Muscle of arm (tissue), 1 donor: ENCODE measurements at regions not wholly inside any gene's neighbourhood (a gene's known extent, or its start where the extent isn't known, plus 50 kb on each side); places are given as distances from the start of the nearest gene placed in this dataset.

Experiments
- DNase-seq: peaks from one replicate; pipeline ENCODE4 v3.0.0-alpha.2; 2013

DNA sequence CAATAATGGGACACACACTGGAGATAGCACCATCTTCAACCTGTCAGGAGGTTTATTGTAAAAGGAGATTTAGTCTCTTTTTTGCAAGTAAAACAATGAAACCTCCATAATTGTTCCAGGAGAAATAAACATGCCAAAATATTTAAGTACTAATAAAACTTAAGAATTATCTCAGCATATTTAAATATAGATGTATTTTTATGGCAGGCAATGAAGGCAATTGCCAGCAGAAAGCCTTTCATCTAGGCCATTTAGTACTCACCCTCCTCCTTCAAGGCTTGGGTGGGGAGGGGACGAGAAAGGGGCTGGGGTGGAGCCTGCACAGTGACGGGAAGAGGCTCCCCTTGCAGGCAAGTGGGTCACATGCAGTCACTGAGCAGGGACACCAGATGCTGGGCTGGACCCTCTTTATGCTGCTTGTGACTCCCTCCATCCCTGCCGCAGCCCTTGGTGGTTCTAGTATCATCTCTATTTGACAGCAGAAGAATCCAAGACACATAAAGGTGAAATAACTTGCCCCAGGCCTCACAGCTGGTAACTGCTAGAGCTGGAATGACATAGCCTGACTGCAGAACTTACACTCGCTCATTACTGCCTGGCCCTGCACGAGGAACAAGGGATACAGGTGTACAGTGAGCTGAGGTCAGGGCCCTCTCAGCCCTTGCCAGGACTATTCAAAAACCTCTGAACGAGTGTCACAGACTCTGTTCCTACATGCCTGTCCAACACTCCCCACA is 449.5 kb upstream of the ZMIZ1 start:
- no peak for DNase-seq

DNA sequence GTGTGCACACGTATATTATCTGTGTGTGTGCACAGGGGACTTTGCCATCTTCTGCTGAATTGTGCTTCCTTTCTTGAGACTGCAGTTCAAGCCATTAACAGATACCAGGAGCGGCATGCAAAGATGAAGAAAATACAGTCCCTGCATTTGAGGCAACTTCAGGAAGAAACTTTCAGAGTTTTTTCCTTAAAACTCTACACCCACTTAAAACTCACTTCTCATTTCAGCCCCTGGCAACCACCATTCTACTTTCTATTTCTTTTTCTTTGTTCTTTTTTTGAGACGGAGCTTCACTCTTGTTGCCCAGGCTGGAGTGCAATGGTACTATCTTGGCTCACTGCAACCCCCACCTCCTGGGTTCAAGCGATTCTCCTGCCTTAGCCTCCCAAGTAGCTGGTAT is 448.9 kb upstream of the ZMIZ1 start:
- DNase-seq, result no peak

DNA sequence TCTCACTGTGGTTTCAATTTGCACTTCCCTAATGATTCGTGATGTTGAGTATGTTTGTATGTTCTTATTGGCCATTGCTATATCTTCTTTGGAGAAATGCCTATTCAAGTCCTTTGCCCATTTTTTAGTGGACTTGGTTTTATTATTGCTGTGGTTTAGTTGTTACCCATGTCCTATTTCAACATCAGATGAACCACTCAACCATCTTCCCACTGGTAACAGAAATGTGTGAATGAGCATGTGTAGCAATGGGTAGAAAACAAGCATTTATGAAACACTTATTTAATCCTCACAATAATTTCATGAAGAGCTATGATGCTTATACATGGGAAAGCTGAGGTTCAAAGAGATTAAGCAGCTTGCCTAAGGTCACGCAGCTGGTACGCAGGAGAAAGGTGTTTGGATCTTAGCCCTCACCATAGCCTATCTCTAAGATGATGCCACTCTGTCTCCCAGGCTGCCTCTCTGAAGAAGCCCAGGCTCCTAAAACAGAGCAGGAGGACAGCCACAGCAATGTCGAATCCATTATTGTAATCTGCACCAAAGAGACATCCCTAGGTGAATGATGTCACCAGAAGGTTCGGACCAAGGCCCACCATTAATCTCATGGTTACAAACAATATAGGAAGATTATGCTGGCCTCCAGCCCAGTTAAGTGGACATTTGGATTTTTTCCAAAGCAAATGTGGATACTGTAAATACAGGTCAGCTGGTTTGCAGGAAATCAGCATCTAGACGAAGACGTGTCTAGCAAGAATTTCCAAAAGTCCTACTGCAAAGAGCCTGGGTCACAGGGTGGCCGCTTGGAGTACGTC is 447.6 kb upstream of the ZMIZ1 start:
- no peak for DNase-seq

DNA sequence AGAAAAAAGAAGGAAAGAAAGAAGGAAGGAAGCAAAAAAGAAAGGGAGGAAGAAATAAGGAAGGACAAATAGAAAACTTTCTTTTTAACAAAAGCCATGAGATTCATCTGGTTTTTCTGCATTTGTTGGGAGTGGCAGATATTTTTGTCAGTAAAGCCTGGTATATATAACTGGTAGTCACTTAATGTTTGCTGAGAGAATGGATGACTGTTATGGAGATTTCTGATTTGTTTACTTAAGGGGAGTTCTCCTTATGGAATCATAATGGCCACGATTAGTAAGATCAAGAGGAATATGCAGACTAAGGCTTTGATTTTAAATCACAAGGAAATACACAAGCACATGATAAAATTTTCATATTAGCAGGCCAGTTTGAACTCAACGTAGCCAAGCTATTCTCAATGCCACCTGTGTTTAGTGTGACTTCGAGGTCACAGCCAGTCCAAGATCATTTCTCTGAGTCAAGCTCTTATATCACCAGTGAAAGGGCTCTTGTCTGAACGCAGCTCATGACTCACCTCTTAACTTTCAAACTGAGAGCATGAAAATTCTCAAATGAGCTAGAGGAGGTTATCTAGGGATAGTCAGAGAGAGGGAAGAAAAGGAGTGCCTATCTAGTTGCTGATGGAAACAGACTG is 445.1 kb upstream of the ZMIZ1 start:
- no peak for DNase-seq

DNA sequence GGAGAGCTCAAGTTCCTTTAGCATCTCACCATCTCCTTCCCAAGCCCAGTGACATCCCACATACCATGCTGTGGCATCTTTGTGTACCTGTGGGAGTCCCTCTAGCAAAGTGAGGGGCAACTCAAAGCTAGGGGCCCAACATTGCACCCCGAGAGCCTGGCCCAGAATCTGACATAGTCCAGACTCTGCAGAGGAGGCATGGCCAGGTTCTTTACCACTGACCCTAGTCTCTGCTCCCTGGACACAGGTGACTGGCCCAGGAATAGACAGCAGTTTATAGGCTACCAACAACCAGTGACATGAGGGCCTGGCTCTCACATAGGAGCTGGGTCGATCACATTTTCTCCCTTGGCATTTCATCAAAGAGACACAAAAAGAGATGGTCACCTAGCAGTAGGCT is 444.0 kb upstream of the ZMIZ1 start:
- DNase-seq, result no peak

DNA sequence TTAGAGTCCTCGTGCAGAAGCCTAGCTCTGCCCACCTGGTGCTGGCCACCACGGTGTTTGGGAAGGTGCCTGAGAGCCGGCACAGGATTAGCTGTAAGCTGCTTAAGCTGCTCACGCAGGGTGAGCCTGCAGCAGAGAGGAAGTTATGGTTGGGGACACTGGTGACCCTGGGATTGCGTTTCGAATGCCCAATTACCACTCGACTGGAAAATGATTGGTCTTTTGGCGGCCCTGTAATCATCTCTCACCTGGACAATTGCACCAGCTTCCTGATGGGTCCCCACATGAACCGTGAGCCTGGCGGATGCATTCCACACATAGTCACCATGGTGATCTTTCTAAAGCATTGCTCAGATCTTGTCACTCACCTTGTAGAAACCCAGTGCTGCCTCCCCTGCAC is 442.3 kb upstream of the ZMIZ1 start:
- DNase-seq, result no peak

DNA sequence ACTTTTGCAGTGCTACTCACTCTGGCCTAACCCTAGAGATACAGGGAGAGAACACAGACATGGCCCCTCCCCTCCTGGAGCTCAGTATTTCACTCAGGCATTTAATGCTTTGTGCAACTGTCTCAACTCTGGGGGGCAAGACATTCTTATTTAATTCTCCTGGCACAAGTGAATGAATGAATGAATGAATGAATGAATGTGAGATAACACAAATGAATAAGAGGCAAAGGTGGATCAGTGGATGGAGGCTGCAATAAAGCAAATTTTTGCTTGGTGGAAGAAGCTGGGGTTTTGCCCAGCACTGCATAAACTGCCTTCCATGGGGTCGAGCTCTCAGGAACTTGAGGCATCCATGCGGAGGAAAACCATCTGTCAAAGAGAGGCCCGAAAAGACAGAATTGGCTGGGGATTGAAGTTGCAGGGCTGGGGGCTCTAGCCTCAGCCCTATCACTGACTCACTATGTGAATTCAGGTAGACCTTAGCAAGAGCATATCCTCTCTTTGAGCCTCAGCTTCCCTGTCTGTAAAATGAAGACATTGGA is 441.4 kb upstream of the ZMIZ1 start:
- no peak for DNase-seq

DNA sequence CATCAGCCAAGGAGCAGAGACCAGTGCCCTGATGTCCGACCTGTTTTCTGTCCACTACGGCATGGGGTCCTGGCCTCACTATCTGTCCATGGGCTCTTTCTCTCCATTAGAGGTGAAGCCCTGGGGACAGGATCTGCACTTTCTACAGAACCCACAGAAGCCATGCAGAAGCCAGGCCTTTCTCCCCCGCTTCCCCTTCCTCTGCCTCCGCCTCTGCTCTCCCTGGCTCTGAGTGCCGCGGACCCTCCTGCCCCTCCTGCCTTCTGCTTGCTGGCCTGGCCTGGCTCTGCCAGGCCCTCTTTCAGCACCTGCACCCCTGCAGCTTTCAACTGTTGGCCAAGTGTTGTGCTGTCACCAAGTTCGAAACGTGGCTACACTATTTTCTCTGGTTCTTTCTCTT is 439.8 kb upstream of the ZMIZ1 start:
- no peak for DNase-seq

DNA sequence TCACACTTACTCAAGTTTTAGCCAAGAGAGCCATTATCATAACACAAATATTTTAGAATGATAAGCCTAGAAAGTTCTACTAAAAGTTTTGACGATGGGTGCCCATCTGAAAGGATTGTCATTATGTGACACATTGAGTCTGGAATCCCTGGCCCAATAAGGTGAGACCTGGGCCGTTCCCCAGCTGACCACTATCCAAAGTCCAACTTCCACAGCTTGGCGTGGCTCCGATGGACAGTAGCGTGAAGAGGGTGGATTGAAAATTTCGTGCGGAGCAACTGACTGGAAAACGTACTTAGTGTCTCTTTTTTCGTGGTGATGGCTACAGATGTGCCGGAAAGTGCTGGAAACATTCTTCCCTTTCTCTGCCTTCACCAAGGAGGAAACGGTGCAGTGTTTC is 439.0 kb upstream of the ZMIZ1 start:
- no peak for DNase-seq

DNA sequence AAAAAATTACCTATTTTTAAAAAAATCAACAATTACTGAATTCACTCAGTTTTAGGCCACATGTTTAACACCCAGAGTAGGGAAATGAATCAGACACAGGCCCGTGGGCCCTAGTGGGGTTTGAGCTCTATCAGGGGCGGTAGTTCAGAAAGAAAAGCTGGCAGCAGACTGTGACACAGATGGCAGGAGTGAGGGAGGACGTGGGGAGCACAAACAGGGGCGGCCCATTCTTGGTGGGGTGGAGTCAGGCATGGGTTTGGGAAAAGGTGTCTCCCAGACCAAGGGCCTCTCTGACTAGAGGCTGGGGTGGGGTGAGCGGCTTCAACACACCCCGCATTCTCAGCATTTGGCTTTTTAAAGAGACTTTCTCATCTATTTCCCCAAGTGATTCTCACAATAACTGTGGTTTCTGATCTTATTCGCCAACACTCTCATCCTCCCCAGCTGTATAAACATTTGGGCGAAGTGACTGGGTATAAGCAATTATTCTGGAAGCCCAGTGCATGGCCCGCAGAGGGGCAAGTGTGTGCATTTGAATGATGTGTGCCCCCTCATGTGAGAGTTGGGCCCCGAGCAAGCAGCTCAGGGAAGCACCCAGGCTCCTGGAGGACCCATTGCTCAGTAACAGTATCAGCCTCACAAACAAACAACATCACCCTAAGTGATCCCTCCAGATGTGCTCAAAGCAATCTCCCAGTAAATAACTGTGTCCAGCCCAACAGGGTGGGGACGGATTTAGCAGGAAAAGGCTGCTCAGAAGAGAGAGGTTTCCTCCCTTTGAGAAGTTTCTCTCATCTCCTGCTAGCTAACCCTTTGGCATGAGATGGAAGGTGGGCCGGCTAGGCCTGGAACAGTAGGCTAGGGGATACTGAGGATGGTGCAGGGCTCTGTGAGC is 437.6 kb upstream of the ZMIZ1 start:
- DNase-seq, result peak; percentile 43

DNA sequence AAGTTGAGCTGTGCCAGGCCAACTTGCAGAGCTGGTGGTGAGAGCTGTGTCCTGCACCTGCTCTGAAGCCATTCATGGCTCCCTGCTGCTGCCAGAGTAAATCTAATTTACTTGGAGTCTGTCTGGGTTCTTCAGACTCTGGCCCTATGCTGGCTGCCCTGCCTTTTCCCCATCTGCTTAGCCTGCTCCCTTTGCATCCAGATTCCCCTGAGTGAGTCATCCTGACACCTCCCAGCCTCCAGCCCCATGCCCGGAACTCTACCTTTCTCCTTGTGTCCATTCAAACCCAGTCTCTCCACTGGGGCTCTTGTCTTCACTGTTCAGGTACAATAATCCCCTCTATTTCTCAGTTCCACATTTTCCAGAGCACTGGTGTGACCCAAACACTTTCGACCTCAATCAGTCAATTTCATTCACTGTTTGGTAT is 434.4 kb upstream of the ZMIZ1 start:
- no peak for DNase-seq

DNA sequence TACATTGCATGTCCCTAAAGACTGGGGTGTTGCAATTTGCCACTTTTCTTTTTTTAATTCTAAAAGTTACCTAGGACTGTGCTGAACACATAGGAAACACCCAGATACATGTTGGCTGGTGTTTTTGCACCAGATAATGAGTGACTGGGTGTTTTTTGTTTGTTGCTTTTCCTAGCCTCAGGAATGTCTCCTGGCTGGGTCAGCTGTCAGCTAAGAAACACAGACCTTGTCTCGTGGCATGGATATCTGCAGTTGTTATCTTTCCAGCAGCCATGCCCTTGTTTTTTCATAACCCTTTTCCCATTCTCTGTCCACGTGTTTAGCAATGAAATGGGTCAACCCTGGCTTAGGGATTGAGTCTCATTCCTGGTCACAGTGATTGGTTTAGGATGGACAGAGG is 433.9 kb upstream of the ZMIZ1 start:
- no peak for DNase-seq

DNA sequence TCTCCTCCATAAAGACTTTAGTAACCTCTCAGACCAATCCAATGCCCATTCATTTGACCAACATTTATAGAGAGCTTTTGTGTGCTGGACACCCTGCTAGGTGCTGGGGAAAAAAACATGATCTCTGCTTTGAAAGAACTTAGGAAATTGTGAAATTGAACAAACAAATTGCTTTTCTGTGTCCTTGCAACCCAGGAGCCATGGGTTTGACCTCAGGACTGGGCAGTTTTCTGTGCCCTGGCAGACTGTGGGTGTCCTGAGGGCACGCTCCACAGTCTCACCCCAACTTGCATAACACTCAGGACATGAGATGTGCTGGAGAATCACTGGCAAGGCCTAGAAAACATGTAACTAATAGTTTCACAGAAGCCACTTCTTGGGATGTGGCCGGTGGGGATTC is 429.1 kb upstream of the ZMIZ1 start:
- no peak for DNase-seq

DNA sequence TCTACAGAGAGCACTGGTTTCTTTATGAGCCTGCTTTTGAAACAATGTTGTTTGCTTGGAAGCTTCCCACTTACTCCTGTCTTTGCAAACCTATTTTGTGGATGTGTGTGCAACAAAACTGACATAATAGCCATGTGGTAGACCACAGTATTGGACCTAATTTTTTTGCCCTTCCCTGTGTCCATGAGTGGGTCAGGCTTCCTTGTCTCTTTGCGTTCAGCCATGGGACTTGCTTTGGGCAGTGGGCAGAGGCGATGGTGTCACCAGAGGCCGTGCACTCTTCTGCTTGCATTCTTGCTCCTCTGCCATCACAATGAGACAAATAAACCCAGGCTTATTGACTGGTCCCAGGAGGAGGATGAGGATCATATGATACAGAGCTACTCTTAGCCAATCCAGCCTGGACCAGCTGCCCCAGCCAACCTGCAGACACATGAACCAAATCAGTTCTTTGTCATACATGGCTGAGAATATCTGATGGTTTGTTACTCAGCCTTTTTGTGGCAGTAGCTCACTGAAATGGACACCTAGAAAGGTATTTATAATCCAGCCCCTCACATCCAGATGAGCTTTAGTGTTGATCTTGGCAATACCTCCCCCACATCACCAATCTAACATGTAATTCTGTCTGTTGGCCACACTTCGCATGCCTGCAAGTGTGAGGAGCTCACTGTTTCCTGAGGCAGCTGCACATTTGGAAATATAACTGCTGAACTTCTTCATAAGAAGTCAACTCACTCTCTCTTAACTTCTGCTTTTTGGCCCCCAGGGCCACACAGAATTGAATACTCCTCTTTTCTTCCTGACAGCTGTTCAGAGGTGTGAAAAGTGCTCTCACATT is 427.8 kb upstream of the ZMIZ1 start:
- DNase-seq, result no peak

DNA sequence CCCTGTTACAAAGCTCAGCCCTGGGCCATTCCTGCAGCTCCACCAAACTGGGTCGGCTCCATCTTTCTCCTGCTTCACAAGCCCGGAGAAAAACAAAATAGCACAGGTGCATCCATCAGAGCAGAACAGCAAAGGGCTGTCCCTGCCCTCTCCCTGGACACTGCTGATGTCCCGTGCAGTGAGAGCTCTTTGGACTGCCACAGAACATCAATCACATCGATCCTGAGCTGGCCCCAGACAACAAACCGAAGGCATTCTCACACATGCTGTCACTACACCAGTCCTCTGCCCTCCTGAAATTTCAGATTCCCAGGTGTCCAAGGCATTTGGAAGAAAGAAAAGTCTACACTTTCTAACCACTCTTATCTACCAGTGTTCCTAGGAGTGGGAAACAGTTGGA is 427.1 kb upstream of the ZMIZ1 start:
- no peak for DNase-seq

DNA sequence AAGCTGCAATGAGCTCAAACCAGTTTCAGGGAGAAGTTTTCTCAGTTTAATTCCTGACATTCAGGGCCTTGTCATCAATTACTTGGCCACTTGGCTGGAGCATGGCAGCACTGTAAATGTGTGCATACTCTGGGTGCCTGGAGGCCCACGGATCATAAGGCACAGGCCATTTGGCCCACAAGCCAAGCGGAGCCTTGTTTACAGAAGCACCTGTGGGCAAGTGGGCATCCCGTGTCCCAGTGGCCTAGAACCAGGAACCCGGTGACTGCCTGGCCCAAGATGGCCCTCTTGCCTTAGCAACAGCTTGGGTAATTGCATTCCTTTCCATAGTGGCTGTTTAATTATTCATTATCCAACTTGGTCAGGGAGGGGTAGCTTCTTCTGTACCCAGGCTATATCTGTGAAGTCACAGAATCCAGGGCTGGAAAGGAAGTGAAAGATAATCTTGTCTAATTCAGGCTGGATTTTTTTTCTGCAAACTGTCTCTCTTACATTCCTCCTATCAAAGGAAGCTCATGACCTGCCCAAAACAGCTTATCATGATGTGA is 426.4 kb upstream of the ZMIZ1 start:
- DNase-seq, result no peak

DNA sequence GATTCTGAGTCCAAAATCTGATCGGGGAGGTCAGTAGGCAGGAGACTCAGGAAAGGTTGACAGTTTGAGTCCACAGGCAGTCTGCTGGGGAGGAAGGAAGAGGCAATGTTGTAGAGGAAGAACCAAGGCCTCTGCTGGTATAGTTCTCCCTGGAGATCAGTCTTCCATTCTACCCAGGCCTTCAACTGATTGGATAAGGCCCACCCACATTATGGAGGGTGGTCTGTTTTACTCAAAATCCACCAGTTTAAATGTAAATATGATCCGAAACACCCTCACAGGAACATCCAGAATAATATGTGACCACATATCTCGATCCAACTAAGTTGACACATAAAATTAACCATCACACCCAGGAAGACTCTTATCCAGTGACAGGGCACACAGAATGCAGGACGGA is 425.3 kb upstream of the ZMIZ1 start:
- DNase-seq, result no peak

DNA sequence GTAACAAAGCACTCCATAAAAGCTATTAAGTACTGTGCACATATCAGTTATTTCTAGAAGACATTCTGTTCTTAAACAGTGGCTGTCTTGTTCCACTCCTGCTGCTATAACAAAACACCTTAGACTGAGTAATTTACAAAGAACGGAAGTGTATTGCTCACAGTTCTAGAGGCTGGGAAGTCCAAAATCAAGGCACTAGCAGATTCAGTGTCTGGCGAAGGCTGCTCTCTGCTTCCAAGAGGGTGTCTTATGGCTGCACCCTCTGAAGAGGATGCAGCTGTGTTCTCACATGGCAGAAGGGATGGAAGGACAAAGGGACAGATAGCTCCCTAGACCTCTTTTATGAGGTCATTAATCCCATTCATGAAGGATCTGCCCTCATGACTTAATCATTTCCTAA is 424.2 kb upstream of the ZMIZ1 start:
- DNase-seq, result no peak

DNA sequence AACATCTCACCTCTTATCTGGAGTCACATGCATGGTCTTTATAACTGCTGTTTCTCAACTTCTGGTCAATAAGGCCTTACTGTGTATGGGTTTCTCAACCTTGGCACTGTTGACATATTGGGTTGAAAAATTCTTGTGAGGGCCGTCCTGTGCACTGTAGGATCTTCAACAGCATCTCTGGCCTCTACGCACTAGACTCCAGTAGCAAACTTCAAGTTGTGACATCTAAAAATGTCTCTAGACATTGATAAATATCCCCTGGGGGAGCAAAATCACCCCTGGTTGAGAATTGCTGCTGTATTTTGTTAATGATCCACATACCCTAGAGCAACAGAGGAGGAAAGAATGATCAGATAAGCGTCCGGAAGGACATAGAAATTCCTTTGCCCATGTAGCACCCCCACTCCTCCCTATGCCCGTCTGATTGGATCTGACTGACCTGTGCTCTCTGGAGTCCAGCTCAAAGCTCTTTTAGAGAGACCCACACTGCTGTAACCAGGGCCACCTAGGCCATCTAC is 423.5 kb upstream of the ZMIZ1 start:
- no peak for DNase-seq

DNA sequence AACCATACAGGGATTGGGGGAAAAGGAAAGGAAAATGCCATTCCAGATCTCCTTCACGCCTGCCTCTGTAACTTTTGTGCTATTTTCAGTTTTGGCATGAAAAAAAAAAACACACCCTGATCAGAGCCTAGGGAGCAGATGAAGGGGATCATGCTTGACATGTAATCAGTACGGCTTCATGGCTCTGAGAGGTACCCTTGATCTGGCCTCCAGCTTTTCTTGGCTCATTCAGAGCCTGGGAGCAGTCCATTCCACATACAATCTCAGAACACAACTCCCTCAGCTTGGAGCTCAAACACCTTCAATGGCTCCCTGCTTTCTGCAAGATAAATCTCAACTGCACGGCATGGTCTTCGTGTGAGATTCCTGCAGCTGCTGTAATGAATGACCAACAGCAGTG is 422.8 kb upstream of the ZMIZ1 start:
- no peak for DNase-seq
